ENCODE measurements at regions not wholly inside any gene's neighbourhood (a gene's known extent, or its start where the extent isn't known, plus 50 kb on each side); places are given as distances from the start of the nearest gene placed in this dataset.

- TF ChIP-seq POLR2AphosphoS5 (IDR thresholded peaks at IDR 0.05; ENCODE audit: low read depth, low read length): no peak
- TF ChIP-seq SIN3A (IDR thresholded peaks at IDR 0.05; ENCODE audit: borderline replicate concordance, insufficient read depth, low read length): no peak
- no peak for TF ChIP-seq FOXP2 (optimal IDR thresholded peaks at IDR 0.05; ENCODE audit: borderline replicate concordance, extremely low read depth, extremely low read length, insufficient read depth)
- no peak for TF ChIP-seq REST (IDR thresholded peaks at IDR 0.05; ENCODE audit: insufficient read depth in 1 of 2, low read depth in 2 of 2, low read length in 2 of 2)
- no peak for TF ChIP-seq TAF1 (IDR thresholded peaks at IDR 0.05; ENCODE audit: borderline replicate concordance, insufficient read depth, low read length)
Observed at GRCh38 chr21:22552390-22552789, 1554.2 kb downstream of the NCAM2 start.

GRCh38 chr21:22554690-22555316 lies 1556.6 kb downstream of the NCAM2 start:
- TF ChIP-seq POLR2AphosphoS5 (IDR thresholded peaks at IDR 0.05; ENCODE audit: low read depth, low read length): no peak
- no peak for TF ChIP-seq FOXP2 (optimal IDR thresholded peaks at IDR 0.05; ENCODE audit: borderline replicate concordance, extremely low read depth, extremely low read length, insufficient read depth)
- no peak for TF ChIP-seq TAF1 (IDR thresholded peaks at IDR 0.05; ENCODE audit: borderline replicate concordance, insufficient read depth, low read length)
- no peak for TF ChIP-seq REST (IDR thresholded peaks at IDR 0.05; ENCODE audit: insufficient read depth in 1 of 2, low read depth in 2 of 2, low read length in 2 of 2)
- no peak for TF ChIP-seq SIN3A (IDR thresholded peaks at IDR 0.05; ENCODE audit: borderline replicate concordance, insufficient read depth, low read length)

- no peak for TF ChIP-seq TAF1 (IDR thresholded peaks at IDR 0.05; ENCODE audit: borderline replicate concordance, insufficient read depth, low read length)
- no peak for TF ChIP-seq FOXP2 (optimal IDR thresholded peaks at IDR 0.05; ENCODE audit: borderline replicate concordance, extremely low read depth, extremely low read length, insufficient read depth)
- no peak for TF ChIP-seq SIN3A (IDR thresholded peaks at IDR 0.05; ENCODE audit: borderline replicate concordance, insufficient read depth, low read length)
- no peak for TF ChIP-seq REST (IDR thresholded peaks at IDR 0.05; ENCODE audit: insufficient read depth in 1 of 2, low read depth in 2 of 2, low read length in 2 of 2)
- TF ChIP-seq POLR2AphosphoS5 (IDR thresholded peaks at IDR 0.05; ENCODE audit: low read depth, low read length): no peak
Observed at GRCh38 chr21:22556829-22557228, 1558.6 kb downstream of the NCAM2 start.

GRCh38 chr21:22561946-22562345 lies 1563.7 kb downstream of the NCAM2 start:
- TF ChIP-seq TAF1 (IDR thresholded peaks at IDR 0.05; ENCODE audit: borderline replicate concordance, insufficient read depth, low read length) (no peak), POLR2AphosphoS5 (IDR thresholded peaks at IDR 0.05; ENCODE audit: low read depth, low read length) (no peak), SIN3A (IDR thresholded peaks at IDR 0.05; ENCODE audit: borderline replicate concordance, insufficient read depth, low read length) (no peak), FOXP2 (optimal IDR thresholded peaks at IDR 0.05; ENCODE audit: borderline replicate concordance, extremely low read depth, extremely low read length, insufficient read depth) (no peak), REST (IDR thresholded peaks at IDR 0.05; ENCODE audit: insufficient read depth in 1 of 2, low read depth in 2 of 2, low read length in 2 of 2) (no peak)
